Activated CD8-positive, alpha-beta T cell treated with anti-CD3 and anti-CD28 coated beads for 36 hours (primary cell): ENCODE measurements at regions not wholly inside any gene's neighbourhood (a gene's known extent, or its start where the extent isn't known, plus 50 kb on each side); places are given as distances from the start of the nearest gene placed in this dataset.
A peak's percentile ranks its signal among the peaks of the same experiment; 100 is the strongest.
"Not testable (repeated sequence)": the region's sequence is repeated elsewhere in the genome, so short reads cannot be mapped to it uniquely, and the experiment has no call there.

Source experiments
- ATAC-seq: fragments of 200-7000 bp; cut with Tn5 transposase; one replicate; pipeline ENCODE4 v1.10.0; 2021; ENCODE audit warnings: mild to moderate bottlenecking, moderate library complexity
- CTCF ChIA-PET: fragments of 350-600 bp; sonication (Branson Sonifier 250); formaldehyde crosslinking; loops from one replicate; lab custom pipeline; 2021; ENCODE audit warnings: antibody characterized with exemption; lab: Charles Lee
- POLR2A ChIA-PET: fragments of 350-600 bp; sonication (Branson Sonifier 250); formaldehyde crosslinking; loops from one replicate; lab custom pipeline; 2021; ENCODE audit warnings: antibody characterized with exemption; lab: Charles Lee
- DNase-seq: peaks from one replicate; pipeline ENCODE4 v3.0.0-alpha.2; 2020
- H3K27ac Mint-ChIP-seq: one replicate; pipeline ENCODE4 v1.8.0; 2021; ENCODE audit warnings: mild to moderate bottlenecking, mixed read lengths
- H3K27me3 Mint-ChIP-seq: one replicate; pipeline ENCODE4 v1.8.0; 2021; ENCODE audit warnings: mixed read lengths
- H3K36me3 Mint-ChIP-seq: one replicate; pipeline ENCODE4 v1.8.0; 2021; ENCODE audit warnings: low read depth, mixed read lengths
- H3K4me1 Mint-ChIP-seq: one replicate; pipeline ENCODE4 v1.8.0; 2021; ENCODE audit warnings: low read depth, mixed read lengths
- H3K4me3 Mint-ChIP-seq: one replicate; pipeline ENCODE4 v1.8.0; 2021; ENCODE audit warnings: mild to moderate bottlenecking, moderate library complexity, mixed read lengths
- H3K9me3 Mint-ChIP-seq: one replicate; pipeline ENCODE4 v1.8.0; 2021; ENCODE audit warnings: mixed read lengths
- intact Hi-C: fragments of 100-400 bp; cut with micrococcal nuclease; formaldehyde crosslinking; loops from one replicate; pipeline ENCODE4 v1.10.0; 2022
- TF ChIP-seq, protein P1 (sequence below): fragments of 200-600 bp; IDR thresholded peaks from one replicate; pipeline ENCODE4 v1.8.0; 2022; ENCODE audit warnings: antibody characterized with exemption, mild to moderate bottlenecking

GRCh38 chr3:144023543-144023942 is 51.9 kb downstream of the DIPK2A start:
- H3K4me1 Mint-ChIP-seq, H3K36me3 Mint-ChIP-seq, CTCF ChIA-PET, H3K27ac Mint-ChIP-seq, intact Hi-C loops, DNase-seq, H3K4me3 Mint-ChIP-seq, POLR2A ChIA-PET, ATAC-seq, H3K27me3 Mint-ChIP-seq, H3K9me3 Mint-ChIP-seq: not testable (repeated sequence)

DNA sequence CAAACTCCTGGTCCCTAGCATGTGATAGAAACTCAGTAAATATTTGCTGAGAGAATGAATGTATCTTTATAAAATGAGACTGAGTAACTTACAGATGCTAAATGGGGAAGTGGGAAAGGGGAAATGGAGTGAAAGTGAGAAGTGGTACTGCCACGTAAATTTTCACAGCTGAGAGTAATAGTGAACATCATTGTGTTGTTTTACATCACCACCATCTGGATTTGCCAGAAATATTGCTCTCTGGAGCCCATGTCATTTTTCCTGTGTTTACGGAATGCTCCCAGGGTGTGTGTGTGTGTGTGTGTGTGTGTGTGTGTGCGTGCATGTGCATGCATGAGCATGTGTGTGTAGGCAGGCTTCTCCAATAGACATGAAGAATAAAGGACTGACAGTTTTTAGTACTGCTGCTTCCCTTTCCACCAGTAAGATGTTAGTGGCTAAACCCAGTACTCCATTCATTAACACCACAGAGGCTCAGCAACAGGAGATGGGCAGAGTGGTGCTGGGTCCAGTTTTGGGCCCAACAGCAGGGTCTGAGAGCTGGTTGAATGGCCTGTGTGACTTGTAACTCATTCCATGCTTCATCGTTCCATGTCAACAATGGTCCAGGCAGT is 57.3 kb downstream of the DIPK2A start:
- ATAC-seq: no peak
- Mint-ChIP-seq H3K9me3 (no peaks in the 10 kb centered on the region), H3K4me3 (no peak overlapping the region), H3K4me1 (peaks cover 9% of the 10 kb centered on the region), H3K27ac (no peak overlapping the region), H3K36me3 (no peaks in the 10 kb centered on the region), H3K27me3 (peaks cover 8% of the 10 kb centered on the region)
- intact Hi-C loops: no loop called here
- ChIA-PET POLR2A (no interaction called here), CTCF (no interaction called here)
- TF ChIP-seq, protein P1, sequence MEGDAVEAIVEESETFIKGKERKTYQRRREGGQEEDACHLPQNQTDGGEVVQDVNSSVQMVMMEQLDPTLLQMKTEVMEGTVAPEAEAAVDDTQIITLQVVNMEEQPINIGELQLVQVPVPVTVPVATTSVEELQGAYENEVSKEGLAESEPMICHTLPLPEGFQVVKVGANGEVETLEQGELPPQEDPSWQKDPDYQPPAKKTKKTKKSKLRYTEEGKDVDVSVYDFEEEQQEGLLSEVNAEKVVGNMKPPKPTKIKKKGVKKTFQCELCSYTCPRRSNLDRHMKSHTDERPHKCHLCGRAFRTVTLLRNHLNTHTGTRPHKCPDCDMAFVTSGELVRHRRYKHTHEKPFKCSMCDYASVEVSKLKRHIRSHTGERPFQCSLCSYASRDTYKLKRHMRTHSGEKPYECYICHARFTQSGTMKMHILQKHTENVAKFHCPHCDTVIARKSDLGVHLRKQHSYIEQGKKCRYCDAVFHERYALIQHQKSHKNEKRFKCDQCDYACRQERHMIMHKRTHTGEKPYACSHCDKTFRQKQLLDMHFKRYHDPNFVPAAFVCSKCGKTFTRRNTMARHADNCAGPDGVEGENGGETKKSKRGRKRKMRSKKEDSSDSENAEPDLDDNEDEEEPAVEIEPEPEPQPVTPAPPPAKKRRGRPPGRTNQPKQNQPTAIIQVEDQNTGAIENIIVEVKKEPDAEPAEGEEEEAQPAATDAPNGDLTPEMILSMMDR: no peak
- DNase-seq: no peak

- ChIA-PET CTCF (interaction anchor here (1.3 kb wide), 1 partner anchor 9 kb away, joined by 3 read pairs; no protein-coding TSS in a partner anchor), POLR2A (no interaction called here)
- no peaks in the 10 kb centered on the region for H3K36me3 Mint-ChIP-seq
- ATAC-seq: no peak
- intact Hi-C loops: no loop called here
- peaks cover 9% of the 10 kb centered on the region for H3K4me1 Mint-ChIP-seq
- no peaks in the 10 kb centered on the region for H3K9me3 Mint-ChIP-seq
- peaks cover 8% of the 10 kb centered on the region for H3K27me3 Mint-ChIP-seq
- DNase-seq: no peak
- no peak overlapping the region for H3K27ac Mint-ChIP-seq
- TF ChIP-seq, protein P1: no peak
- no peak overlapping the region for H3K4me3 Mint-ChIP-seq
Measured at GRCh38 chr3:144029769-144030168, 58.1 kb downstream of the DIPK2A start.

GRCh38 chr3:144031938-144032337 is 60.3 kb downstream of the DIPK2A start:
- H3K27me3 Mint-ChIP-seq: peaks cover under 1% of the 10 kb centered on the region
- ChIA-PET POLR2A (no interaction called here), CTCF (interaction anchor here (1.6 kb wide), 1 partner anchor 24 kb away, joined by 3 read pairs; no protein-coding TSS in a partner anchor)
- peaks cover 9% of the 10 kb centered on the region for H3K4me1 Mint-ChIP-seq
- H3K9me3 Mint-ChIP-seq: no peaks in the 10 kb centered on the region
- no peaks in the 10 kb centered on the region for H3K36me3 Mint-ChIP-seq
- DNase-seq: no peak
- no peak overlapping the region for H3K27ac Mint-ChIP-seq
- ATAC-seq: no peak
- intact Hi-C loops: no loop called here
- TF ChIP-seq, protein P1: no peak
- H3K4me3 Mint-ChIP-seq: no peak overlapping the region

DNA sequence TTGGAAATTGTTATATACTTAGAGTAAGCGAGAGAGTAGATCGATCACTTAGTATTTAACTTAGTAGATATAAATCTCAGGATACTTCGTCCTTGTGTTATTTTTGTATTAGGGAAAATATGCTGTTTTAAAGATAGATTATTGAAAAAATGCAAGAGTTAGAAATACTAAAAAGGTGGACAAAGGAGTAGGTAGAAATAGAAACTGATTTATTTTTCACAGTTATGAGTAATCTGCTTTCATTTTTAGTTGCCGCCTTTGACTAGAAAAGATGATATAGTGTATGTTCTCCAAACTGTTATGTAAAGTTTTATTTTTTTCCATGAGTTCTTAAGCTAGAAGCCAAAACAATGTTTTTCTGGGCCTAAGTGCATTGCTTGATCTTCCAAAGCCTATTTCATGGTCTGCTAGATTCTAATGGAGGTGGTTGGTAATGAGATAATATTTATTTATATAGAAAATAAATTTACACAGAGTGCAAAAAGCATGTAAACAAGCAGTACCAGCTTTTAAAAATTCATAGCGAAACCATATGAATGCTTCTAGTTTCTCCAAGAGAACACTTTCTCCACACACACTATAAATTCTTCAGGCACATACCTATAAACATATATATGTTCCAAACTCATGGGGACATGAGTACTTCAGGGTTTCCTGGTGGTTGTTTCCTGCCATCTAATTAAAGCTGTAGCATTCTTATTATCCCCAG is 61.1 kb downstream of the DIPK2A start:
- Mint-ChIP-seq H3K27me3 (no peaks in the 10 kb centered on the region), H3K4me3 (no peak overlapping the region), H3K36me3 (no peaks in the 10 kb centered on the region), H3K9me3 (no peaks in the 10 kb centered on the region), H3K4me1 (peaks cover 9% of the 10 kb centered on the region), H3K27ac (no peak overlapping the region)
- intact Hi-C loops: no loop called here
- ChIA-PET POLR2A (interaction anchor here (1.4 kb wide), 1 partner anchor 61 kb away, joined by 5 read pairs; the partner anchor contains the start of gene DIPK2A), CTCF (interaction anchor here (1.6 kb wide), 1 partner anchor 25 kb away, joined by 3 read pairs; no protein-coding TSS in a partner anchor)
- DNase-seq (no peak), ATAC-seq (peak; percentile 58)
- TF ChIP-seq, protein P1: no peak
